HG02763 (cell line): ENCODE measurements at regions not wholly inside any gene's neighbourhood (a gene's known extent, or its start where the extent isn't known, plus 50 kb on each side); places are given as distances from the start of the nearest gene placed in this dataset.

ENCODE experiments used
- ATAC-seq: cut with Tn5 transposase; IDR thresholded peaks from one replicate; pipeline ENCODE4 v1.9.1; 2021; ENCODE audit warnings: mild to moderate bottlenecking, moderate library complexity; ENCODE audit not compliant: unreplicated experiment

DNA sequence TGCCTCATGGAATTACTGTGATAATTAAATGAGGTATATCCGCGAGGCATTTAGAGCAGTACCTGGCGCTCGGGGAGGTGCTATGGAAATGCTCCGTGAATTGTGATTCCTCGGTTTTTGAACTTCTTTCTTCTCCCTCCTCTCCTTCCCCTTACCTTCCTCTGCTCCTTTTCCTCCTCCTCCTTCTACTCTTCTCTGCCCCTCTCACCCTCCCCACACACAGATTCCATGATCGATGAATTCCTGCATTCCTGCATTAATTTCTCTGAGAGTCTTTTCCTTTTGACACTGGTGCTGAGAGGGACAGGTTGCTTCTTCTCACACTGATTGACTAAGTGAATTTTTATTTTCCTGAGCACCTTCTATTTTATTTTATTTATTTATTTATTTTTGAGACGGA, 101.2 kb upstream of the RGMA start:
- no peak for ATAC-seq

DNA sequence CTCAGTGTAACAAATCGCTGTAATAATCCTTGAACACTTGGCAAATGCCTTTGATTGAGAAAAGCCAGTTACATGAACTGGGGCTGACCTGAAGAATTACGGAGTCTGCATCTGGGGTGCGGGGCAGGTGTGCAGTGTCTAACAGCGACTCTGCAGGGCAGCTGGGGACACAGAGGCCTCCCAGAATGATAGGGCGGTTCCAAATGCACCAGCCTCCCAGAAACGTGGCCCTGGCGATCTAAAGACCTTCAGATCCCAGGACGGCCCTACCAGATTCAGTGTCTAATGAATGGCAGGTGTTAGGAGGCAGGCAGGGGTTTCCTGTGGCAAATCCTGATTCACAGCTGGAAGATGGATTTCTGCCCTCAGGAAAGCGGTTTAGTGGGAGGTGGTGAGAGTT, 100.5 kb upstream of the RGMA start:
- ATAC-seq, result no peak

DNA sequence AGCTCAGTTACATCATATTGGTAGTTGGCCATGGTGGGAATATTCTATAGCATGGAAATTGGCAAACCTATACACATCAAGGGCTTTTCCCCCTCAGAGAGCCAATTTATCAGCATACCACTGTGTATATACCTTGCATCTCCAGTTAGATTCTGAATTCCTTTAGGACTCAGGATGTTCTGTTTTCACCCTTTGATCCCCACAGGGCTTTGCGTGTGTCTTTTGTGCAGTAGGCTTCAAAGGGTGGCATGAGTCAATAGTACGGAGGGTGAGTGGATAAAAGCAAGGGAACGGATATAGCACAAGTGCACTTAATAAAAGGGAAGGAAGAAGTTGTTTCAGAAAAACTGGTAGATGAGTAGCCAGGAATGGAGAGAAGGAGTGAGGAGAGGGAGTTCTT, 99.2 kb upstream of the RGMA start:
- ATAC-seq, result no peak

DNA sequence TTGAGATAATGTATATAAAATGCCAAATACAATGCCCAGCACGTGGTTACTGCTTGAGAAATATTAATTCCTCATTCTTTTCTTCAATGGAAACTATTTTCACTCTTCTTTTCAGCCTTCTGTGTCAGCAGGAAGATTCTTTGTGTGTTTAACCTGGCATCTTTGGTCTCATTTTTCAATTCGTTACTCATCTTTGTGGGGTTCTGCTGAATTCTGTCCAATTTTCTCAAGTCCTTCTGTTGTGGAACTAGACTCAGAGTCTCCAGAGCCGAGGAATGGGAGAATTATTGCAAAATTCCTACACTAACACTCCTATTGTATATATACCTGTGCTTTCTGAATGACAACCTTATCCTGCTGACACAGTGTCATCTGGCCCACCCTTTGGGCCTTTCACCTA, 96.8 kb upstream of the RGMA start:
- ATAC-seq, result no peak

DNA sequence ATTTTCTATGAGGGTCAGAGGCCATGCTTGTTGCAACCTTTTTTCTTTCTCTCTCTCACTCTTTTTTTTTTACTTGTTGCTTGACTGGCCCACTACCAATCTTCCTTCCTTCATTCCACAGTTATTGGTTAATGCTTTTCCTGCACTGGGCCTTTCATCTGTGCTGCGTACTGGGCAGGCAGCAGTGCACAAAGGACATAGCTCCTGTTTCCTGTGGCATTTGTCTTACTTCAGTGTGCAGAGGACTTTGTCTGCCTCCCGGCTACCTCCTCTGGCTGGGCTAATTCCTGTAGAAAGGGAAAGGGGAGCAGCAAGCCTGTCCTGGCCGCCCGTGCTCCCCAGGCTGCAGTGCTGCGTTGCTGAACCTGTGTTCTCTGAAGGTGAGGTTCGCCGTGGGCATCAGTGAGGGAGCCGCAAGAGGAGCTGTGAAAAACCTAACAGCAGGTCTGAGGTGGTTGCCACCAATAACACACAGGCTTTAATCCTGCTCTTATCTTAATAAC, 93.7 kb upstream of the RGMA start:
- ATAC-seq, result no peak

DNA sequence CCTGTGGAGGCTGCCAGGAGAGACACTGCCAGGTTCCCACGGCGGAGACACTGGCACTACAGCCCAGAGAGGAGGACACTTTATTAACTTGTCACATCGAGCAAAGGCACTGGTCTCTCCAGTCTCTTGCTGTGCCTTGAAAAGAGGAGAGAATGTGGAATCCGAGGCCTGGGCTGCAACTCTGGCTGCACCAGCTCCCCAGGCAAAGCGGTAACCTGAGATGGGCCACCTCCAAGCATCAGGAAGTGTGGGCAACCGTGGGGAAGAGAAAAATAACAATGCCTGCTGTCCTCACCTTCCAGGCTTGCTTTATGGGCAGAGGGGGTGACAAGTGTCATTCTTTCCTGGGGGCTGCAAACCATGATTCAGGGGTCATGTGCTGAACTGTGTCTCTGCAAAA, 91.6 kb upstream of the RGMA start:
- ATAC-seq, result no peak

DNA sequence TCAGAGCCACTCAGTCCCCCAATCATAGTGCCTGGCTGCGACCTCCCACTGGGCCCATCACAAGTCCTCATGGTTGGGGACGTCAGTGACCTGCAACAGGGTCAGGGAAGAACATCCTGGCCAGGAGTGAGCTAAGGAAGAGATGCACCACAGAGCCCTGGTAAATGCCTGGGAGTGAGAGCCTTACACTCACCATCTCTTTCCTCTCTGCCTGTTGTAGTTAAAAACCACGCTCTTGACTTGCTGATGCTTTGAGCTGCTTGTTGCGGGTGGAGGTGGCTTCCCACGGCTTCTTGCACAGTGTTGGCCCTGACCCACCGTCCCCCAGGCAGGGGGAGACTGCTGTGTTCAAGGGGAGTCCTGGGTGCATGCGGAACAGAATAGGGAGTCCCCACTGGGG, 91.1 kb upstream of the RGMA start:
- no peak for ATAC-seq

DNA sequence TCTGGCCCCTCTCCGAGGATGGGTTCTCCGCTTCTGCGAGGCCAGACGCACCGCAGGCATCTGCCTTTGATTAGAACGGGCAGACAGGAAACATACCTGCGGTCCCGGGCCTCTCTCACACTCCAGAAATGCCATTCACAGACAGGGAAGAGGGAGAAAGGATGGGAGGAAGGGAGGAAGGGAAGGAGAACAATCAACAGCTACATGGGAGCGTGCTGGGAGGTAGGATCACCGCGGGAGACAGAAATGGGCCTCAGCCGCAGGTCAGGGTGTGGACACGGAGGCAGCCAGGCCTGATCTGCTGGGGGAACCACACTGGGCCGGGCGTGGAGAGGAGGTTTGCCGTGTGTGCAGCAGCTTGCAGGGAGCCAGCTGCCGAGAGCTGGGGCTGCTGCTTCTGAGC, 90.7 kb upstream of the RGMA start:
- ATAC-seq, result no peak

DNA sequence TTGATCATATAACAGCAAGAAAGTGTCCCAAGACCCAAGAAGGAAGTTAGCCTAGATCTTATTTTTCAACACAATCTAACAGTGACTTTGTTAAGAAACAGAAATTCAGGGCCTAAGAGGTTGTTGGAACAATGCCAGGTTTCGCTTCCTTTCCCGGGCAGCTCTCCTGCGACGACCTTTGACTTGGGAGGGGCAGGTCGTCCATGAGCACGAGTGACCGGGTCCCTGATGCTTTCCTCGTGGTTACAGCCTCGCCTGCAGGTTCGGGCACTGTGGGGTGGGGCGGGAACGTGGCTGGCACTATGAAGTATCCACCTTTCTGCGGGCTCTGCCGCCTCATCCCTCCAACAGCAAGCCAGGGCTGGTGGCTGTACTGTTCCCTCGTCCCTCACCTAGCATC, 90.1 kb upstream of the RGMA start:
- no peak for ATAC-seq

DNA sequence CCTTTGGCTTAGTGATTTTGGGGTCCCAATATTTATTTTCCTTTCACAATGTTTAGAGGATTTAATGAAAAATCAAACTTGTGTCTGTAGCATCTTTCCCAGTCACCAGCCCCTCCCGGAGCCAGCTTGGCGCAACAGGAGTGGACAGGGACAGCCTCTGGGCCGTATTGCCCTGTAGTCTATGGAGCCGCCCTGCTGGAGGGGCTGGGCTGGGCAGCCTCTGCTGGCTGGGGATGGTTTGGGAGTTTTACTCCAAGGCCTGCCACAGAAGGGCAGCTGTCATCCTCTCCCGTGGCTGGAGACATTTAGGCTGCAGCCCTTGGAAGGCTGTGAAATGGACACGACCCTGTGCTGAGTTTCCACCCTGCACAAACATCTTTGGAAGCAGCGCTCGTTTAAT, 89.4 kb upstream of the RGMA start:
- ATAC-seq, result no peak

DNA sequence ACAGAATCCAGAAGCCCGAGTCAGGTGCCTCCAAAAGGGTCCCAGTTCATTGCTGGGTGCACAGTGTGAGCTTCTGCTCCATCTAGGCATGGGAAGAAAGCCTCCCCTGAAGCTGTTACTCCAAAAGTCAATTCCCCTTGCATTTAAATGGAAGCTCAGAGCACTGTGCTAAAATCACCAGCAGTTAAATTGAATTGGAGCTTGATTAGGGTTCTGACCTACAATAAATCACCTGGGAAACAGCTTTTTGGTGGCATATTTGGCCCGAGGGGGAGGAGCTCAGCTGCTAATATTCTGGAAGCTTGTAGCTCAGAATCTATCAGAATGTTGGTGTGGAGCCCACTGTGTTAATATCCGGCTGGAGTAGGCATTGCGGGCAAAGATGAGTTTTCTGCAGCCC, 87.1 kb upstream of the RGMA start:
- no peak for ATAC-seq

DNA sequence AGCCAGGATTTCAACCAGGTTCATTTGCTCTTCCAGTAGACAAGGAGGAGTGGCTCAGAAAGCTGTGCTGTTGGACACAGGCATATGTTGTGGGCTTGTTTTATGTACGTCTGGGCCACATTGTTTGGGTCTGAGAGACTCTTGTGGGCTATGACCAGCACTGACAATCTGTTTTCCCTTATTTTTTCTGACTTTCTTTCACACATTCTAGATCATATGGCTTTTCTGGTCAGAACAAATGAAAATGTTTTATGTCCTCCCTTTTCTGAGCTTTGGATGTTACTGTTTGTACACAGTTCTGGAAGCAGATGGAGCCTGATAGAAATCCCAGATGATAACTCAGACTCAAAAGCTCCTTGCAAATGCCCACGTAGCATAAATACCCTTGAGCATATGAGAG, 85.8 kb upstream of the RGMA start:
- ATAC-seq, result no peak

DNA sequence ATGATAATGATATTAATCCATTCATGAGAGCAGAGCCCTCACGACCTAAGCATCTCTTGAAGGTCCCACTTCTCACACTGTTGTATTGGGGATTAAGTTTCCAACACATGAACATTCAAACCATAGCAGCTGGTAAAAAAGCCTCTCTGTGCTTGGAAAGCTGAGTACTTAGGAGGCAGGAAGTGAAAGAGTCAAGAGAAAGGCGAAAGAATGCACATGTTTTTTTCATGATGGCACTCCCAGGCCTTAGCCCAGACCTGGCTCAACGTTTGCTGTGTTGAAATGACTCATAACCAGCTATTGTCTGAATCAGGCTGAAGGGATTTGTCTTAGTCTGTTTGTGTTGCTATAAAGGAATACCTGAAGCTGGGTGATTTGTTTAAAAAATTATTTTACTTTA, 84.4 kb upstream of the RGMA start:
- ATAC-seq, result no peak

DNA sequence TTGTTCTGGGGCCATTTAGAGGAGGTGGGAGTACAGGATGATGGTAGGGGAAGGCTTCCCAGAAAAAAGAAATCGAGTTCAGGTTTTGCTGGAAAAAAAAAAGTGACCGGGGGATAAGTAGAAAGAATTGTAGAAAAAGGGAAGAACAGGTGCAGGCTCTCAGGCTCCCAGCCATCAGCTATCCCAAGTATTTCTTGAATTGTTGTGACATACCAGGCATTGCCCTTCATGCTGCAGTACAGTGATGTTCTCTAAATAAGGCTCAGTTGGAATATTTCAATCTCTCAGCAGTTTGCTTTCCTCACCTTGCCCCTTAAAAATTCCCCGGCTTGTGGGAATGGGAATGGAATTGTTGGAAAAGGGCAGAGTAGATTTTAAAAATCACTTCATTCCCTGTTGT, 82.5 kb upstream of the RGMA start:
- ATAC-seq, result no peak

DNA sequence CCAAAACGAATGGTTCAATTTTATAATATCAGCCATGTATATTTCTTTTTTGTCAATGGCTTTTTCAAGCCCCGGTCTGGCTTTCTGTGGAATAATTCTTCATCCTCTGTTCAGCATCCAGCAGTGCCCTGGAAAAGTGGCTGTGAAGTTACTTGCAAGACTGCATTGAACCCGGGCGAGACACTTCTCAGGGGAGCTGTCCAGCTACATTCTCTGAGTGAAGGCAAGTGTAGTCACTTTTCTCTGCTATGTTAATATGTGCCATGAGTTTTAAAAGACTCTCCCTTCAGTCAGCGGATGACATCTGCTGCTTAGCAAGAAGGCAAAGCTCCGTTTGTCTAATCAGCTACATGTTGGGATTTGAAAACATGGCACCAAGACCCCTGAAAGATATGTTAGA, 81.3 kb upstream of the RGMA start:
- ATAC-seq, result no peak

DNA sequence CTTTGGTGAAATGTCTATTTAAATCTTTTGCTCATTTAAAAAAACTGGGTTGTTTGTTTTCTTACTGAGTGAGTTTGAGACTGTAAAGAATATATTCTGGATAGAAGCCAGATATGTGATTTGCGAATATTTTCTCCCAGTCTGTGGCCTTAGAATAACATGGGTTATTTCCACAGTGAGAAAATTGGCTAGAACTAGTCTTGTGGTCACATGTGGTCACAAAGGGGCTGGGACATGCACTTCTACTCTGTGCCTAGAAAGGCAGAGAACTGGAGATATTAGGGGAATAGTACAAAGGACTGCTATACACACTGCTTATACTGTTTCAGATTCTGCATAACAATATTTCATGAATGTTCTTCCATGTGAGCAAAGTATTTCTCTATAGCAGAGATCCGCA, 79.9 kb upstream of the RGMA start:
- no peak for ATAC-seq

DNA sequence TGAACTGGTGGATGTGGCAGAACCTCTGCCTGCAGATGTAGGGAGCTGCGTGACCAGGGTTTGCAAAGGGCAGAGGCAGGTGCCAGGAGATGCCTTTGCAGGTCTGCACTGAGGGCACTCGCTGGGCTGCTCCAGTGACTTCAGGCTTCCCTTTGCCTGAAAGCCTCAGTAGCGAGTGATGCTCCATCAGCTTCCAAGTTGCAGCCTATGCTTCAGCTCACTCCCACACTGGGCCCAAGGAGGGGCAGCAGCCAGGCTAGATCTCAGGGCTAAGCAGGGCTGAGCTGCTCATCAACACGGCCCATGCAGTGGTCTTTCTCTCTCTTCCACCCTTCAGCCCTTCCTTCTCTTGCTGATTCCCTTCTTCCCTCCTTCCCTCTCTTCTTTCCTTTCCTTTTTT, 78.3 kb upstream of the RGMA start:
- no peak for ATAC-seq

DNA sequence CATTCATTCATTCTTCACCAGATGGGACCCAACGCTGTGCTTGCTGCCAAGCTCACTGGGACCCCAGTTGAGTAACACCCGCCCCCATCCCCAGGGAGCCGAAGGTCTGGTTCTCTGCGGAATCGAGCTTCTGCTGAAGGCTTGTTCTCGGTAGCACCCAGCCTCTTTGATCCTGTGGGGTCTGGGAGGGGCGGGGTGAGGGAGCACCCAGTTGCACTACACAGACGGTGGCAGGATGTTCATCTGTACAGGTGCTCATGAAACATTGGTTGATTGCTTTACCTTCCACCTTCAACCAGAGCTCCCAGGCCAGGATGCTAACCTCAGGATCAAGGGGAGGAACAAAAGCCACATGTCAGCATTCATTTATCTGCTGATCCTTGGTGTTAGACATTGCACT, 77.7 kb upstream of the RGMA start:
- ATAC-seq, result no peak

DNA sequence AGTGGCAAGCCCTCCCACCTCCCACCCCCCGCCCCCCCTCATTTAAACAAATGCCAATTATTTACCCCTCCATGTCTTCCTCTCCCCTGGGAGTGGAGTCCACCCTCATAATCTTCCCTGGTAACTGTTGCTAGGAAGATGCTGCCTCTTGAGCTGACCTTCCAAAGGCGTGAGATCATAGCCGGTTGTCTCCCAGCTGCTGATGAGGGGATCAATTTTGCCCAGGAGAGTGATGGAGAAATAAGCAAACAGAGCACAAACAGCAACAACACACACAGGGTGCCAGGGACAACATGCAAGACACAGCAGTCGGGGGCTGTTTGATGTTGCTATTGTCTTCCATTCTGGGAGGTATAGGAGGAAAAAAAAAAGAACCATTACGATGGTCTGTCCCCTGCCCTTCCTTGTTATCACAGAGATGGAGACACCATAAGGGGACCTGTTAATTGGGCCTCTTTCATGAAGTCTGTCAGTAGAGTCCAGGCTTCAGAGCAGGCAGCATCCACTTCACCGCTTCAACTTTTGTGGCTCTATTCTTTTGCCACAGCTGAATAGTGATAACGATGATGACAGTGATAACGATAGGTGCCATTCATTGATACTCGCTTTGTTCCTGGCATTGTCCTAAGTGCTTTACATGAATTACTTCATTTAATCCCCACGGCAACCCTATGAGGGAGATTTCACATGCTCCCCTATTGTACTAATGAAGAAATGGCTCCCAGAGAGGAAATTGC, 76.9 kb upstream of the RGMA start:
- ATAC-seq, result no peak

DNA sequence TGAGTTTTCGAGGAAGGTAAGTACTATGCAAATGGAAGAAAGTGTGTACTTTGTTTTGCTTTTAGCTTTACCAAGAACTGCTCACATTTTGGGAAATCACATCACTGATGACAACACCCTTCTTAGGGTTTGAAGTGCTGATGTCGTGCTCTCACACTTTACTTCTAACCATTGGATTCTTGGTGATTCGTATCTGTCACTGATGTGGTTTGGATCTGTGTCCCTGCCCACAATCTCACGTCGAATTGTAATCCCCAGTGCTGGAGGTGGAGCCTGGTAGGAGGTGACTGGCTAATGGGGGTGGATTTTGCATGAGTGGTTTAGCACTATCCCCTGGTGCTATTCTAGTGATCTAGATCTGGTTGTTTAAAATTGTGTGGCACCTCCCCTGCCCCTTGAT, 75.4 kb upstream of the RGMA start:
- ATAC-seq, result no peak

DNA sequence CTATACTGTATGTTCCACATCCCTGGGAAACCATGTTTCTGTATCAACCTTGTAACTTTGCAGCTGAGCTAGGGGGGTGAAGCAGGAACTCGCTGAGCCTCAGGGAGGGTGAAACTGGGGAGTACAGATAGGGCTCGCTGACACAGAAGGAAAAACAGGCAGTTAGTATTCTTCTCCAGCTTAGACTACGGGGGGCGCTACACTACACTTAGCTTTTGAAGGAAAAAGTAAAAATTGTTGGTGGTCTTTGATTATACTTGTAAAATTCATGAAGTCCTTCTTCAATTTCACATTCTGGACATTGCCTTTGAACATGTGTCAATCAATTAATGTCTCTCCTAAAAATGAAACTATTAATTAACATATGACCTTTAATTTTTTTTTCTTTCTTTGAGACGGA, 73.5 kb upstream of the RGMA start:
- ATAC-seq, result no peak

DNA sequence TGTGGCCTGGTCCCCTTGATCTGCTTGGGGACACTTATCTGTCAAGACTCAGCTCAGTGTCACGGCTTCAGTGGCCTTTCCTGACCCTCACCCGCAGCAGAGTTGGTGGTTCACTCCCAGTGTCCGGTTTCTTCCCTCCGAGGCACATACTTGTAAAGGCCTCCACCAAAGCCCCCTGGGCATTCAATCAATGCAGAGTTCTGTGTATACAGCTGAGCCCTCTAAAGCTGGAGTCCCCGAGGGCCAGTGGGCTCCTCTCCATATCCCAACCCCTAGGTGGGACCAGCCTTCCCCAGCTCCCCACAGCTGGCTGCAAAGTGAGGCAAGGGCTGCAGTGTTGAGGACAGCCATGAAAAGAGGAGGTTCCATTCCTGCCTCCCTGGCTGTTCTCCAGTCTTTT, 70.9 kb upstream of the RGMA start:
- ATAC-seq, result no peak
